HG03460 (cell line): ENCODE measurements at regions not wholly inside any gene's neighbourhood (a gene's known extent, or its start where the extent isn't known, plus 50 kb on each side); places are given as distances from the start of the nearest gene placed in this dataset.
"Not testable (repeated sequence)": the region's sequence is repeated elsewhere in the genome, so short reads cannot be mapped to it uniquely, and the experiment has no call there.

Experiments used
- ATAC-seq: cut with Tn5 transposase; IDR thresholded peaks from one replicate; pipeline ENCODE4 v1.9.1; 2021; ENCODE audit not compliant: unreplicated experiment

- no peak for ATAC-seq
These were observed 384.0 kb downstream of the TMEM121 start for GRCh38 chr14:105910426-105910825.

DNA sequence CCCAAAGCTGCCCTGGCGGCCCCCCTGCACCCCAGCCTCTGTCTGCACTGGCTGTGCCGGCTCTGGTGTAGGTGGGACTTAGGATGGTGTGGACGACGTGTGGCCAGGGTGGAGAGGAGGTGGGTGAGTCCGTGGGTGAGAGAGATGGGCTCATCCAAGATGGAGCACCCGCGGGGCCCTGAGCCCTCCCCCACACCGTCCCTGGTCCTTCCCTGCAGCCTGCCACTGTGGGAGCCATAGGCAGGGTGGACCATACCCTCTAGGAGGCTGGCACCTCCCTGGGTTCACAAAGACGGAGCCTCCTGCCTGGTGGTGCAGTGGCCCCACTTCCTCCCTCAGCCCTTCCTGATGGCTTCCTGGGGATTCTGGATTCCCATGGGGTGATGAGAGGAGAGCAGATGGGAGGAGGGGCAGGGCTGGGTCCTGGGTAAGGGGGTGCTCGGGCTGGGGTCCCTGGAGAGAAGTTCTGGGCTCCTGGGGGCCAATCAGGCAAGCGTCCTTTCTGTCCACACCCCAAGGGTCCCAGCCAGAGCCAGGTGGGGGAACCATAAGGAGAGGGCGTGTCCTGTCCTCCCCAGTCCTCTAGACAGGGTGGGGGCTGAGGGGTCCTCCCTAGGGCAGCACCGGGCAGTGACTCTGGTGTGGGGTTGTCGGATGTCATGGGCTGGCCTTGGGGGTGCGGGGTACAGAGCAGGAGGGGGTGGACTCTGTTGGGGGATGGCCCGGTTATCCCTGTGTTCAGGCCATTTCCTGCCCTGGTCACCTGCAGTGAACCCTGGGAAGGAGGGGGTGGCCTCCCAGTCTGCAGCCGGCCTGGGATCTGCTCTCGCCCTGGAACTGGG lies 384.8 kb downstream of the TMEM121 start:
- no peak for ATAC-seq

GRCh38 chr14:105911848-105912292 lies 385.5 kb downstream of the TMEM121 start:
- ATAC-seq, result not testable (repeated sequence)

- no peak for ATAC-seq
These were observed 386.3 kb downstream of the TMEM121 start for GRCh38 chr14:105912641-105913180.

DNA sequence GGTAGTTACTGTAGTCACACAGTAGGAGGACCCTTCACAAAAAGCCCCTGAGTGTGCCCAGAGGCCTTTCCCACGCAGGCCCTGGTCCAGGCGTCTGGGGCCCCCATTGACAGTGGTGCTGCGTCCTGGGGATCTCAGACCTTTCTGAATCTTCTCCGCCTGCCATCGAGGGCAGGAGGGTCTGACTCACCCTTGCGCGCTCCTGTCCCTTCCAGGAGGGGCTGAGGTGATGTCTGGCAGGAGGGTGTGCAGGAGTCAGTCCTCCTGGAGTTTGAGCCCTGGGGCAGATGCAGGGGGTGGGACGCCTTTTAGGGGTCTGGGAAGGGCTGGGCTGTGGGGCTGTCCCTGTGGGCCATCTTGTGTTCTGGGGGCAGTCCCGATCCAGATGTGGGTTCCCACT lies 386.8 kb downstream of the TMEM121 start:
- ATAC-seq, result no peak

DNA sequence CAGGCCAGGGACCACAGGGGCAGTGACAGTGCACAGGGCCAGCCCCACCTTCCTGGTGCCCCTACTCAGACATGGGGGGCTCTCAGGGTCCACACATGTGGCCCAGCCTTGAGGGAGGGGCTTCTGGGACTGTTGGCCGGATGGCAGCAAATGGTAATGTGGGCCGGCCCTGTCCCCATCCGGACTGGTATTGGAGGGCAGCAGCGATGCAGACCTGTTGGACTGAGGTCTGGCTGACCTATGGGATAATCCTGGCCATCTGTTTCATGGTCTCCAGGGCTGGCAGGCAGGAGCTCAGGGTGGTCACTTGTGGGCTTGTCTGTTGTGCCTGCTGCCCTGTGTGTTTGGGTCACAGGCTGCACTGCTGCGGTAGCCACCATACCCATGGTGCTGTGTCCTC lies 387.5 kb downstream of the TMEM121 start:
- no peak for ATAC-seq

DNA sequence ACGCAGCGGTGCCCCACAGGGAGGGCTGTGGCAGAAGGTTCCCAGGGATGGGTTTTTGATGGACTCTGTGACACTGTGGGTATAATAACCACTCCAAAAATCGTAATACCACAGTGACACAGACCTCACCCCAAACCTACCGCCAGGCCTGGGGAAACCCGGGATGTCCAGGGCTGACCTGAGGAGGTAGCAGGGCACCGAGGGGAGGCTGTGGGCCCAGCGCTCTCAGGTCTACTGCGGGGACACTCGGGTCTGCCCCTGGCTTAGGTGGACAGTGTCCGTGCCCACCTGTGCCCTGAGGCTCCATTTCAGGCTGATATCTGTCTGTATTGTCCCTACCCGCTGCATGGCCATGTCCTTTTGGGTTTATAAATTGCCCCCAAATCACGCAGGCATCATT lies 387.9 kb downstream of the TMEM121 start:
- ATAC-seq, result not testable (repeated sequence)

- ATAC-seq, result no peak
These were observed 388.5 kb downstream of the TMEM121 start for GRCh38 chr14:105914738-105915385.

- ATAC-seq, result not testable (repeated sequence)
These were observed 389.2 kb downstream of the TMEM121 start for GRCh38 chr14:105915546-105915945.

- ATAC-seq, result not testable (repeated sequence)
These were observed 391.0 kb downstream of the TMEM121 start for GRCh38 chr14:105917136-105917932.

- no peak for ATAC-seq
These were observed 391.6 kb downstream of the TMEM121 start for GRCh38 chr14:105917933-105918436.

- no peak for ATAC-seq
These were observed 392.3 kb downstream of the TMEM121 start for GRCh38 chr14:105918496-105919262.

DNA sequence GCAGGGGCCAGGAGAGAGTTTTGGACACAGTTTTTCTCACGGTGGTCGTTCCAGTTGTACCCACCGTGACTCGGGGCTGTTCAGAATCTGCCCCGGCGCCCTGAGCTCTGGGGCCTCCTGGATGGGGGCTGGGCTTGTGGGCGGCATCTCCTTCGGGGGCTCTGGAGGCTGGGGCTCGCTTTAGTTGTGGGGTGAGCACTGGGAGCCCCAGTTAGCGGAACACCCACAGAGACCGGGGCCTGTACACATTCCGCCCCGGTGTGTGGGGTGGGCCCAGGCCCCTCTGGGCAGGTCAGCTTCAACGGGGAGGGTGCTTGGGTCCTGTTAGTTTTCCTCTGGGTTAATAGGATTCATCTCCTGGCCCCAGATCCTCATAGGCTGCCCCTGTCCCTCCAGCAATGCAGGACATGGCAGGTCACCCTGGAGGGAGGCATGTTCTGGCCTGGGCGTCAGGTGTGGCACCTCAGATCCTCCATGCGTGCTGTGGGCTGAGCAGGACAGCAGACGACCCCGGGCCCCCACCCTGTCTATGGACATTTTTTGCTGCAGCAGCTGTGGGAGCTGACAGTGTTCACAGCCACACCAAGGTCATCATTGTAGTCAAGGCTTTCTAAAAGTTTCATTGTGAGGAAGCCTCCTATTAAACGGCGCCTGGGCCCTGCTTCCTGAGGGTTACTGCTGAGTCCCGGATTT lies 393.2 kb downstream of the TMEM121 start:
- no peak for ATAC-seq

DNA sequence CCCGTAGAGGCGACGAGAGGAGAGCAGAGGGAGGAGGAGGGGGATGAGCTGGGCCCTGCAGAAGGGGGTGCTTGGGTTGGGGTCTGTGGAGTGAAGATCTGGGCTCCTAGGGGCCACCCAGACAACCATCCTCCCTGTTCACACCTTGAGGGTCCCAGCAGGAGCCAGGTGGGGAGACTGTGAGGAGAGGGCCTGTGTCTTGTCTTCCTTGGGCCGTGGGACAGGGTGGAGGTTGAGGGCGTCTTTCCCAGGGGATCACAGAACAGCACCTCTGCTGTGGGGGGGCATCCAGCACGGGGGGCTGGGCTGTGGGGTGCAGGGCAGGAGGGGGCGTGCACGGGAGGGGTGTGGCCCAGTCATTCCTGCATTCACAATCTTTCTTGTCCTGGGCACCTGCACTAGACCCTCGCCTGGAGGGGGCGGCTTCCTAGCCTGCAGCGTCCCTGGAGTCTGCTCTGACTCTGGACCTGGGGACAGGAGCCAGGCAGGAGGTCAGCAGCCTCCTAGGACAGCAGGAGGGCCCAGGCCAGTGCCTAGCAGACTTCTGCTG lies 393.8 kb downstream of the TMEM121 start:
- not testable (repeated sequence) for ATAC-seq

- not testable (repeated sequence) for ATAC-seq
These were observed 394.7 kb downstream of the TMEM121 start for GRCh38 chr14:105920803-105921755.

DNA sequence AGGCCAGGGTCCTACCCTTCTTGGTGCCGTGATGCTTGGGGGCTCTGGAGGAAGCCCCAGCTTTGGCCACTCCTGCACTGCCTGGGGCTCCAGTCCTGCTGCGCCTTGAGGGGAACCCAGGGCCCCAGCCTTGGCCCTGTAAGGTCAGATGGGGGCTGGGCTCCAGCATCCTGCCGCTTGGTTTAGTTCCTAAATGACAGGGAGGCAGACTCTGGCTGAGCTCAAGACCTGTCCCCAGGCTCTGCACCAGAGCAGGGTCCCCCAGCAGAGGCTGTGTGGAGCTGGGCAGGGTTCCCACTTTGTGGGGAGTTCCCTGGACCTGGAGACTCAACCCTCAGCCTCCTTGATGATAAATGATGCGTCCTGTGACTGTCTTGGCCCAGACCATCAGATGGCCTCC lies 395.4 kb downstream of the TMEM121 start:
- ATAC-seq, result not testable (repeated sequence)

GRCh38 chr14:105923520-105924191 lies 397.3 kb downstream of the TMEM121 start:
- not testable (repeated sequence) for ATAC-seq
